ENCODE measurements at regions not wholly inside any gene's neighbourhood (a gene's known extent, or its start where the extent isn't known, plus 50 kb on each side); places are given as distances from the start of the nearest gene placed in this dataset.
A peak's percentile ranks its signal among the peaks of the same experiment; 100 is the strongest.
"Not testable (repeated sequence)": the region's sequence is repeated elsewhere in the genome, so short reads cannot be mapped to it uniquely, and the experiment has no call there.

GRCh38 chr2:109719871-109720270 lies 74.2 kb upstream of the RGPD5 start:
- no peak for DNase-seq (ENCODE audit: low spot score)

GRCh38 chr2:109720380-109721106 lies 73.6 kb upstream of the RGPD5 start:
- DNase-seq (ENCODE audit: low spot score) = no peak

- DNase-seq (ENCODE audit: low spot score) = no peak
These were observed 73.0 kb upstream of the RGPD5 start for GRCh38 chr2:109721135-109721534.

GRCh38 chr2:109721626-109722025 lies 72.5 kb upstream of the RGPD5 start:
- DNase-seq (ENCODE audit: low spot score) = no peak

GRCh38 chr2:109722026-109722425 lies 72.1 kb upstream of the RGPD5 start:
- no peak for DNase-seq (ENCODE audit: low spot score)

- DNase-seq (ENCODE audit: low spot score) = not testable (repeated sequence)
These were observed 71.5 kb upstream of the RGPD5 start for GRCh38 chr2:109722640-109723039.

- DNase-seq (ENCODE audit: low spot score) = not testable (repeated sequence)
These were observed 71.0 kb upstream of the RGPD5 start for GRCh38 chr2:109723153-109723552.

- DNase-seq (ENCODE audit: low spot score) = no peak
These were observed 69.3 kb upstream of the RGPD5 start for GRCh38 chr2:109724533-109725460.

GRCh38 chr2:109726379-109727270 lies 67.5 kb upstream of the RGPD5 start:
- DNase-seq (ENCODE audit: low spot score) = no peak

GRCh38 chr2:109727929-109728447 lies 66.1 kb upstream of the RGPD5 start:
- no peak for DNase-seq (ENCODE audit: low spot score)

GRCh38 chr2:109733746-109734145 lies 60.4 kb upstream of the RGPD5 start:
- not testable (repeated sequence) for DNase-seq (ENCODE audit: low spot score)

GRCh38 chr2:109736177-109736827 lies 57.8 kb upstream of the RGPD5 start:
- peak; percentile 66 for DNase-seq (ENCODE audit: low spot score)

Data from AG08396 (cell line).